ENCODE measurements at regions not wholly inside any gene's neighbourhood (a gene's known extent, or its start where the extent isn't known, plus 50 kb on each side); places are given as distances from the start of the nearest gene placed in this dataset.

DNA sequence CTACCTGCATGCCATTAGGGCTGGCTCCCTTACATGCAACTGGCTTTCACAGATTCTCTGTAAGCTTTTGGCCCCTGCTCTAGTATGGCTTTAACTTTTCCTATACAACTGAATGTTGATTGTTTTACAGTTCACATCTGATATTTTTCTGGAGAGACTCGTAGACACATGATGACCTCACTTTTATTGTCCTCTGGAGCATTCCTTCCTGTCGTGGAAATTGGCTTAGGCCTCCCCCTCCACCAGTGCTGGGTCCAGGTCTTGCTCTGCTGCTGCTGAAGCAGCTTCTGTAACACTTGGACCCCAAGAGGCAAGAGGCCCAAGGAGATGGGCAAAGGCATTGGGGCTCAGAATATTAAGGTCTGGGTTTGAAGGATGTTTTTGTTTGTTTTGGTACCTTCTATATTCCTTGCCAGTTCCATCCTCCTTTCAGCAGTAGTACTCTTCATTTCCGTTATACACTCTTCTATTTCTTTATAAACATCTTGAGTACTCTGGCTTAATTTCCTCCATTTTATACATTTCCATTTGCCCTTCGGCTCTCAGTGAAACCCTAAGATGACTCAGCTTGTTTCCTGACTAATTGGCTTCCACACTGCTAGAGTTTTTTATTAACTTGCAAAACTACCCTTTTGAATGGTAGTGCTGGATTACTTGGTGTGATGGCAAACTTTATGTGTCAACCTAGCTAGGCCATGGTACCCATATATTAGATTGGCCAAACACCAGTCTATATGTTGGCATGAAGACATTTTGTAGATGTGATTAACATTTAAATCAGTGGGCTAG is 219.8 kb downstream of the CDCA7 start:
- Histone ChIP-seq H3K9ac (ENCODE audit: low read length) (no peak overlapping the region), H3K27me3 (ENCODE audit: insufficient read depth, low read depth, low read length) (no peaks in the 10 kb centered on the region), H3K9me2 (ENCODE audit: insufficient read depth, low read length) (no peaks in the 10 kb centered on the region), H3K36me3 (ENCODE audit: insufficient read depth, low read length) (no peaks in the 10 kb centered on the region), H2AFZ (ENCODE audit: low read depth, low read length) (no peak overlapping the region), H3K79me2 (replicated peaks; ENCODE audit: insufficient read depth, low read length) (no peaks in the 10 kb centered on the region), H3K4me2 (ENCODE audit: low read length) (no peak overlapping the region), H4K20me1 (ENCODE audit: insufficient read depth) (no peaks in the 10 kb centered on the region), H3K27ac (ENCODE audit: low read length) (no peak overlapping the region), H3K4me3 (ENCODE audit: low read length) (no peak overlapping the region), H3F3A (ENCODE audit: insufficient read depth, low read length, poor library complexity, severe bottlenecking) (no peaks in the 10 kb centered on the region), H3K9me3 (ENCODE audit: low read length) (no peaks in the 10 kb centered on the region)
- TF ChIP-seq EZH2 (IDR thresholded peaks at IDR 0.05; ENCODE audit: borderline replicate concordance, insufficient read depth, low read length, poor library complexity, severe bottlenecking): no peak
- no peak for TF ChIP-seq MXI1 (conservative IDR thresholded peaks at IDR 0.05; ENCODE audit: poor library complexity, severe bottlenecking)
- TF ChIP-seq, protein P1, sequence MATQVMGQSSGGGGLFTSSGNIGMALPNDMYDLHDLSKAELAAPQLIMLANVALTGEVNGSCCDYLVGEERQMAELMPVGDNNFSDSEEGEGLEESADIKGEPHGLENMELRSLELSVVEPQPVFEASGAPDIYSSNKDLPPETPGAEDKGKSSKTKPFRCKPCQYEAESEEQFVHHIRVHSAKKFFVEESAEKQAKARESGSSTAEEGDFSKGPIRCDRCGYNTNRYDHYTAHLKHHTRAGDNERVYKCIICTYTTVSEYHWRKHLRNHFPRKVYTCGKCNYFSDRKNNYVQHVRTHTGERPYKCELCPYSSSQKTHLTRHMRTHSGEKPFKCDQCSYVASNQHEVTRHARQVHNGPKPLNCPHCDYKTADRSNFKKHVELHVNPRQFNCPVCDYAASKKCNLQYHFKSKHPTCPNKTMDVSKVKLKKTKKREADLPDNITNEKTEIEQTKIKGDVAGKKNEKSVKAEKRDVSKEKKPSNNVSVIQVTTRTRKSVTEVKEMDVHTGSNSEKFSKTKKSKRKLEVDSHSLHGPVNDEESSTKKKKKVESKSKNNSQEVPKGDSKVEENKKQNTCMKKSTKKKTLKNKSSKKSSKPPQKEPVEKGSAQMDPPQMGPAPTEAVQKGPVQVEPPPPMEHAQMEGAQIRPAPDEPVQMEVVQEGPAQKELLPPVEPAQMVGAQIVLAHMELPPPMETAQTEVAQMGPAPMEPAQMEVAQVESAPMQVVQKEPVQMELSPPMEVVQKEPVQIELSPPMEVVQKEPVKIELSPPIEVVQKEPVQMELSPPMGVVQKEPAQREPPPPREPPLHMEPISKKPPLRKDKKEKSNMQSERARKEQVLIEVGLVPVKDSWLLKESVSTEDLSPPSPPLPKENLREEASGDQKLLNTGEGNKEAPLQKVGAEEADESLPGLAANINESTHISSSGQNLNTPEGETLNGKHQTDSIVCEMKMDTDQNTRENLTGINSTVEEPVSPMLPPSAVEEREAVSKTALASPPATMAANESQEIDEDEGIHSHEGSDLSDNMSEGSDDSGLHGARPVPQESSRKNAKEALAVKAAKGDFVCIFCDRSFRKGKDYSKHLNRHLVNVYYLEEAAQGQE (IDR thresholded peaks at IDR 0.05; ENCODE audit: borderline replicate concordance): no peak
- TF ChIP-seq RAD21 (conservative IDR thresholded peaks at IDR 0.05): no peak
- TF ChIP-seq, protein P2, sequence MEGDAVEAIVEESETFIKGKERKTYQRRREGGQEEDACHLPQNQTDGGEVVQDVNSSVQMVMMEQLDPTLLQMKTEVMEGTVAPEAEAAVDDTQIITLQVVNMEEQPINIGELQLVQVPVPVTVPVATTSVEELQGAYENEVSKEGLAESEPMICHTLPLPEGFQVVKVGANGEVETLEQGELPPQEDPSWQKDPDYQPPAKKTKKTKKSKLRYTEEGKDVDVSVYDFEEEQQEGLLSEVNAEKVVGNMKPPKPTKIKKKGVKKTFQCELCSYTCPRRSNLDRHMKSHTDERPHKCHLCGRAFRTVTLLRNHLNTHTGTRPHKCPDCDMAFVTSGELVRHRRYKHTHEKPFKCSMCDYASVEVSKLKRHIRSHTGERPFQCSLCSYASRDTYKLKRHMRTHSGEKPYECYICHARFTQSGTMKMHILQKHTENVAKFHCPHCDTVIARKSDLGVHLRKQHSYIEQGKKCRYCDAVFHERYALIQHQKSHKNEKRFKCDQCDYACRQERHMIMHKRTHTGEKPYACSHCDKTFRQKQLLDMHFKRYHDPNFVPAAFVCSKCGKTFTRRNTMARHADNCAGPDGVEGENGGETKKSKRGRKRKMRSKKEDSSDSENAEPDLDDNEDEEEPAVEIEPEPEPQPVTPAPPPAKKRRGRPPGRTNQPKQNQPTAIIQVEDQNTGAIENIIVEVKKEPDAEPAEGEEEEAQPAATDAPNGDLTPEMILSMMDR (IDR thresholded peaks at IDR 0.05; ENCODE audit: poor library complexity, severe bottlenecking): no peak
- TF ChIP-seq SMC3 (conservative IDR thresholded peaks at IDR 0.05; ENCODE audit: poor library complexity): no peak
- TF ChIP-seq EP300 (conservative IDR thresholded peaks at IDR 0.05; ENCODE audit: poor library complexity, severe bottlenecking): no peak
- TF ChIP-seq TAF1 (IDR thresholded peaks at IDR 0.05; ENCODE audit: low read depth): no peak
- TF ChIP-seq POLR2AphosphoS5 (IDR thresholded peaks at IDR 0.05): no peak

DNA sequence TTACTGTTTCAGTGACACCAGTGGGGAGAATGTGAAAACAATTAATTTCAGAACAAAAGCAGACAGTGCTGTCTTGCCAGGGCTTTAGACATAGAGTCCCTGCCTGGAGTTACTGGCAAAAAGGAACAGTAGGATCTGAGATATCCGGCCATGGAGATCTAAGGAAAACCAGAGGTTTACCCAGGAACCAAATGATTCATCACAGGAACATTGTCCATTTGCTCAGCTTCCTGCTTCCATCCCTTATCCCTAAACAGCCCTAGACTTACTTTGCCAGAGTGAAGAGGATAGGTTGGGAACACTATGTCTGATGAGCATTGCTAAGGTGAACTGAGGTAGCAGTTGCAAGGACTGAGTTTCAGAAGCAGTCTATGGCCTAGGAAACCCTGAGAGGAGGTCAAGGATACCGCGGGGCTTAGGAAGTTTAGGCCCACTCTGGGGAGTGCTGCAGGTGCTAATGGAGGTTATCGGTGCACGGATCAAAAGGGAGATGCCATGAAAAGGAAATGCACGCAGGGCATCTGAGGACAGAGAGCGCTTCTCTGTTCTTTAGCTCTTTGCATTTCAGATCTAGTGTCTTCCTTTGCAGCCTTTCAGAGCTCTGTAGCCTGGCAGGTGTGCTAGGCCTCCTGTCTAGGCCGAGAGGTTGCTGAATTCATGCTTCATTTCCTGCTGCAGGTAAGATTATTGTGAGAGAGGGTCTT is 223.9 kb downstream of the CDCA7 start:
- Histone ChIP-seq H3K27ac (ENCODE audit: low read length) (no peak overlapping the region), H3K79me2 (replicated peaks; ENCODE audit: insufficient read depth, low read length) (no peaks in the 10 kb centered on the region), H3K27me3 (ENCODE audit: insufficient read depth, low read depth, low read length) (no peaks in the 10 kb centered on the region), H4K20me1 (ENCODE audit: insufficient read depth) (no peaks in the 10 kb centered on the region), H3K36me3 (ENCODE audit: insufficient read depth, low read length) (no peaks in the 10 kb centered on the region), H3K4me3 (ENCODE audit: low read length) (no peak overlapping the region), H3K4me2 (ENCODE audit: low read length) (no peak overlapping the region), H3K9ac (ENCODE audit: low read length) (no peak overlapping the region), H2AFZ (ENCODE audit: low read depth, low read length) (no peak overlapping the region), H3F3A (ENCODE audit: insufficient read depth, low read length, poor library complexity, severe bottlenecking) (no peaks in the 10 kb centered on the region), H3K9me3 (ENCODE audit: low read length) (no peaks in the 10 kb centered on the region), H3K9me2 (ENCODE audit: insufficient read depth, low read length) (no peaks in the 10 kb centered on the region)
- no peak for TF ChIP-seq TAF1 (IDR thresholded peaks at IDR 0.05; ENCODE audit: low read depth)
- TF ChIP-seq POLR2AphosphoS5 (IDR thresholded peaks at IDR 0.05): no peak
- no peak for TF ChIP-seq SMC3 (conservative IDR thresholded peaks at IDR 0.05; ENCODE audit: poor library complexity)

Data from neural cell (in vitro differentiated cells).